ENCODE measurements at regions not wholly inside any gene's neighbourhood (a gene's known extent, or its start where the extent isn't known, plus 50 kb on each side); places are given as distances from the start of the nearest gene placed in this dataset.
"Not testable (repeated sequence)": the region's sequence is repeated elsewhere in the genome, so short reads cannot be mapped to it uniquely, and the experiment has no call there.

- no peak for DNase-seq
Measured at GRCh38 chr10:109727436-109727835, 195.9 kb downstream of the XPNPEP1 start.

DNA sequence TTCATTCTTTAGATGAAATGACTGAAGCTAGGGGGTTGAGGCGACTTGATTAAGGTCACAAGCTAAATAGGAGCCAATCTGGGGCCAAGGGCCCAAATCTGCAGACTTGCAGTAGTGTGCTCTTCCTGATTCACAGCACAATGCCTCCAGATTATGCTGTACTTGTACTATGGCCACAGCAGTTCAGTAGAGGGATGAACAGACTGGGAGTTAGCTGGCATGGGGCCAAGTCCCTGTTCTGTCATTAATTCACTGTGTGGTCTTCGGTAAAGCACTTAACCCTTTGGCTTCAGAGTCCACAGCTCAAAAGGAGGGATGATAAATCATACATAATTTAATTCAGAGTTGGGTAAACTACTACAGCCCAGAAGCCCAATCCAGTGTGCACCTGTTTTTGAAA, 196.8 kb downstream of the XPNPEP1 start:
- no peak for DNase-seq

- DNase-seq: no peak
Measured at GRCh38 chr10:109723305-109723704, 200.0 kb downstream of the XPNPEP1 start.

- no peak for DNase-seq
Measured at GRCh38 chr10:109721453-109722064, 201.8 kb downstream of the XPNPEP1 start.

DNA sequence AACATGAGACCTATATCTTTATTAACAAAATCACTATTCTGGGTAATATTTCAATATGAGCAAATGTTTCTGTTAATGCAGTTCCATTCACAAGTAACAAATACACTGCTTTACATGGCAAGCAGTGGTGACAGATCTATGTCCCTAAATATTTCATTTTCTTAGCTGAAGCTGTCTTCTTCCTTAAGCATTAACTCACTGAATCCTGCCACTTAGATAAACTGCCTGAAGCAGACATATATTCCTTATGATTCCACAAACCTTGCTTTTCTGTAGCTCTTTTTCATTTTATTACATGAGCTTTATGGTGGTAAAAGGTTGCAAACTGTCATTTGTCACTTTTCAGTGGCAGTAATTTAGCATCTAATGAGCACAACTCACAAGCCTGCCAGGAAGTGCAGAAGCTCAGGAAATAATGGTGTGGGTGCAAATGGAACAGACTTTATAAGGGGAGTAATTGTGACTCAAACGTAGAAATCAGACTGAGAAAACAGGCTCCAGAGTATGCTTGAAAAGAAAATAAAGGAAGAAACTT, 217.2 kb downstream of the XPNPEP1 start:
- DNase-seq: no peak

GRCh38 chr10:109701633-109702215, 221.6 kb downstream of the XPNPEP1 start:
- DNase-seq: no peak

DNA sequence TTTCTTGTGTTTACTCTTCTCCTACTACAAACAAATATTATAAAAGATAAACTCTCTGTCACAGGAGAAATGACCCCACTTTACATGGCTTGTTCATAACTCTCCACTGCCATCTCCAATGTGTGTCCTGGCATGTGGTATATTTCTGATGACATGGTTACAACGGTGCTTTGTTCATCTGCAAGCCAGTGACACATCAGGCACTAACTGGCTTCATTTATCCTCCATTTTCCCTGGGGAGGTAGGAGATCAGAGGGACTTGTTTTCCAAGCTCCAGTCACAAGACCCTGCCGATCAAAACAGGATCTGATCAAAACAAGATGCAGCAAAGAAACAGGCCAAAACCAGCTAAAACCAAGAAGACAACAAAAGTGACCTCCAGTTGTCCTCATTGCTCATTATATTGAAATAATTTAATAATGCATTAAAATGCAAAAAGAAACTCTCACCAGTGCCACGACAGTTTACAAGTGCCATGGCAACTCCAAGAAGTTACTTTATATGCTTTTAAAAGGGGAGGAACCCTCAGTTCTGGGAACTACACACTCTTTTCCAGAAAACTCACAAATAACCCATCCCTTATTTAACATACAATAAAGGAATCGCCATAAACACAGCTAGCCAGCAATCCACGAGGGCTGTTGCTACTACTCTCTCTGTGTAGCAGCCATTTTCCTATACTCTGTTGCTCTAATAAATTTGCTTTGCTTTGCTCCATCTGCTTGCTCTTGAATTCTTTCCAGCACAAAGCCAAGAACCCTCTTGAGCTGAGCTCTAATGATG, 224.2 kb downstream of the XPNPEP1 start:
- DNase-seq: no peak

GRCh38 chr10:109698086-109698485, 225.2 kb downstream of the XPNPEP1 start:
- no peak for DNase-seq

DNA sequence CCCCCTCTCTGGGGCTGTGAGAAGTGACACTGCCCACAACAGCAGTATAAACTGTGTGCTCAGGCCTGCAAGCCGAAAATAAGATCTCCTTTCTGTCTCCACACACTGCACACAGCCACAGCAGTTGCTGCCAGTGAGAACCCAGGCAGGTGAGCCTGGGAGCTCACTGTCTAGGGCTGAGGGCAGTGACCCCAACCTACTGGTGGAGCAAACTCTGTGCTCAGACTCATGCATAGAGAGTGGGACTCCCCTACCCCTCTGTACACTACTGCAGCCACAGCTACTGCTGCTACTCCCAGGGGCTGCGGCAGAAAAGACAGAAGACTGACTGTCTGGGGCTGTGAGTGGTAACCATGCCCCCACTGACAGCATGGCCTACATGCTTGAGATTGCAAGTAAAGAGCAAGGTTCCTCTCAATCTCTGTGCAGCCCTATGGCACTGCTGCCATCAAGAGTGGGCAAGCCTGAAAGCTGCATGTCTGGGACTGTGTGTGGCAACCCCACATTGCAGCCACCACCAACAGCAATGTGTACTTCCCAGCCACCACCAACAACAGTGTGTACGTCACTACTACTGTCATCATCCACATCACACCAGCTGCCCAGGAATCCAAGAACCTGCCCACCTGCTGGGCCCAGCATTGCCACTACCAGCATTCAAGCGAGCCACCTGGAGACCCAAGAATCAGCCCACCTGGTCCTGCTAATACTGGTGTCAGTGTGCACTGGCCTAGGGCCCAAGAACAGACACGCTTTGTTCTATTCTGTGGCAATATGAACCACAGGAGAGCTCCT, 226.1 kb downstream of the XPNPEP1 start:
- no peak for DNase-seq

DNA sequence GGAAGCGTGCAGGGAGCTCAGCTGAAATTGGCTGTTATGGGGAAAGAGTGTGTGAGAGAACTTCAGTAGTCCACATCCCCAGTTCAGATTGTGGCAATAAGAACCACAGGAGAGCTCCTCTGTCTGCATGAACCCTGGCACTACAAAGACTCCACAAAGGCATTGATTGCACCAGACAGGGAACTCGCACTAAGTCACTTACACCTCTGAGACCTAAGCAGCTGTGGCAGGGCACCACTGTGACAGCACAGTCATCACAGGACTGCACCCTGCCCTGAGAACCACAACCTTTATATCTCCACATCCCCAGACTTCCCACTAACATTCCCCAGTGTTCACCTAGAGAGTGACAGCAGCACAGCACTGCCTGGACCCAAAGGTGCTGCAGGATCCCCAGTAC, 226.8 kb downstream of the XPNPEP1 start:
- DNase-seq: no peak

DNA sequence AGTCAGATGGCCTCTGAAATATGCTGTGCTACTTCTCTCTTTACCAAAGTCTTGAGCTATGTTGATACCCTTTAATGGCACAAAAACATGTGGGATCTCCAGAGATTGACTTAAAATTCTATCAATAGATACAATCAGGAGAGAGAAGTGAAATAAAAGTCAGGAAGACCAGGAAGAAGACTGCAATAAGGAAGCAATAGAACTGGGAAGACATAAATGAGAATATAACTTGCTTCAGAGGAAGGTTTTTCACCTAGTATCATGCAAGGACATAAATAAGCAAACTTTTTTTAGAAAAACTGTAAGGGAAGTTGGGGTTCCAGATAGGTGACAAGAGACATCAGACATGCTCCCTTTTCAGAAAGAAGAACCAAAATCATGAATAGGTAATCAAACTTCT, 227.3 kb downstream of the XPNPEP1 start:
- DNase-seq: no peak

- no peak for DNase-seq
Measured at GRCh38 chr10:109689785-109690184, 233.5 kb downstream of the XPNPEP1 start.

DNA sequence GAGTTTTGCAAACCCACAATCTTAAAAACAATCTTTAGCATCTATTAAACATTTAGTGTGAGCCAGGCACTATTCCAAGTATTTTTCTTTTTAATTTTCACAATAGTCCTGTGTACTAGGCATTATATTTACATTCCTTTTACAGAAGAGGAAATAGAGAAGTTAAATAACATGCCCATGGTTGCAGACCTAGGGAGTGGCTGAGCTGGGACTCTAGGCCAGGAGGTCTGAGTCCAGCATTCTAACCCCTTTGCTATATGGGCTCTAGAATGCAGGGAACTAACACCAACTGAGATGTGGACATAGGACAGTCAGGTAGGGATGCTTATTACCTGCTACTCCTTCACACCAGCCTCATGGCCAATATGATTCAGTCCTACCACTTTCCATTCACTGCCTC, 243.8 kb downstream of the XPNPEP1 start:
- no peak for DNase-seq

DNA sequence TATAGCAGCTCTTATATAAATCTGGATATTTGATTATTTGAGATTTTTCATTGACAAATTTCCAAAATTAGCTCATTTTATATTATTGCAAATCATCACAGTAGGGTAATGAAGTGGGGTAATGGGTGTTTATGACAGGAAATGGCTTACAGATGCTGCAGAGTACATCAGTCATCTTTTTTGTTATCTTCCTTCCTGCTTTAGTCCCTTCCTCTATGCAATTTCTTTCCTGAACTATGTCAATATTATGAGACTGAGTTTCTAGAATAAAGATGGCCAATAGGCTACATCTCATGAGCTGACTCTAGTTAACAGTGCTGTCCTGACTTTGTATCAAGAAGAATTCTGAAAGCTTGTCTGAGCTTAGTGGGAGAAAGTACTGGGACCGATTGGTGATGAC, 244.5 kb downstream of the XPNPEP1 start:
- DNase-seq: no peak

GRCh38 chr10:109676703-109677102, 246.6 kb downstream of the XPNPEP1 start:
- no peak for DNase-seq

- DNase-seq: no peak
Measured at GRCh38 chr10:109668703-109669102, 254.6 kb downstream of the XPNPEP1 start.

GRCh38 chr10:109668154-109668665, 255.1 kb downstream of the XPNPEP1 start:
- no peak for DNase-seq

DNA sequence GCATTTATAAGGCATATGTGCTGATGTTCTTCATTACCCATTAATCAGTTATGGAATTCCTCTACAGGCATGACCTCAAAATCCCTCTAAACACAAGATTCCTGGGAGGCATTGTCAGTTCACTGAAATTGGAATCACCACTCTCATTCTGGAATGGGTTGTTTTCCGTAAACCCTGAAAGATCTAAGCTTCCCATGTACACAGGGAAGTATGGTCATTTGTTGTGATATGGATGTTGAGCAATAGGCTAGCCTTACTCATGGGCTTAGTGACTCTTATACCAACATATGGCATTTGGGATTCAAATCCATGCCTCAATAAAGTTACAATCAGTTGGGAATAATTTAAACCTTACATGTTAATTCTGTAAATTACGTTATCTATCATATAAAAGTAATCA, 258.0 kb downstream of the XPNPEP1 start:
- DNase-seq: no peak

GRCh38 chr10:109664554-109664953, 258.8 kb downstream of the XPNPEP1 start:
- no peak for DNase-seq

- no peak for DNase-seq
Measured at GRCh38 chr10:109663122-109663521, 260.2 kb downstream of the XPNPEP1 start.

DNA sequence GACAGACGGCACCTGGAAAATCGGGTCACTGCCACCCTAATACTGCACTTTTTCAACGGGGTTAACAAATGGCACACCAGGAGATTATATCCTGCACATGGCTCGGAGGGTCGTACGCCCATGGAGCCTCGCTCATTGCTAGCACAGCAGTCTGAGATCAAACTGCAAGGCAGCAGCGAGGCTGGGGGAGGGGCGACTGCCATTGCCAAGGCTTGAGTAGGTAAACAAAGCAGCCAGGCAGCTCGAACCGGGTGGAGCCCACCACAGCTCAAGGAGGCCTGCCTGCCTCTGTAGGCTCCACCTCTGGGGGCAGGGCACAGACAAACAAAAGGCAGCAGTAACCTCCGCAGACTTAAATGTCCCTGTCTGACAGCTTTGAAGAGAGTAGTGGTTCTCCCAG, 270.7 kb downstream of the XPNPEP1 start:
- not testable (repeated sequence) for DNase-seq

GRCh38 chr10:109650228-109650627, 273.1 kb downstream of the XPNPEP1 start:
- no peak for DNase-seq

DNA sequence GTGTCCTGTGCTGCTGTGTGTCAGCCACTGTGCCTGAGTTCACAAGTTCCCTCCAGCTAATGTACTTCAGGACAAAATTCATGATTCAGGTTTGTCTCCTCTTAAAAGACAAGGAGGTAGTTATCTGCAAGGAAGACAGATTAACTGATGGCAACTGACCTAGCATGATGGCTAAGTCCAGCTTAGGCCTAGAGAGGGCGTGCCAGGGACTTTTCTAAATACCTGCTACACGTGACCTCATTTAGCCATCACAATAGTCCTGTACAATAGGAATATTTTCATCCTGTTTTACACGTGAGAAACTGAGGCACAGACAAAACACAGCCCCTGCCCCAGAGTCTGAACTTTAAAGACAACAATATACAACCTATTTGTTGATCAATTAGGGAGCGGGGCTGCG, 275.7 kb downstream of the XPNPEP1 start:
- DNase-seq: no peak
